HepG2 (cell line): ENCODE measurements at regions not wholly inside any gene's neighbourhood (a gene's known extent, or its start where the extent isn't known, plus 50 kb on each side); places are given as distances from the start of the nearest gene placed in this dataset.
A peak's percentile ranks its signal among the peaks of the same experiment; 100 is the strongest.

Experiments used
- ATAC-seq: fragments of 200-7000 bp; cut with Tn5 transposase; 3 replicates; pipeline ENCODE4 v1.9.1; 2020; ENCODE audit warnings: mild to moderate bottlenecking, moderate library complexity
- BruUV-seq: library from RNA; stranded (reverse); fragments of 400-500 nt; replicated peaks from 2 replicates; lab custom pipeline; 2021; lab: Mats Ljungman, UMichigan
- CTCF ChIA-PET: fragments of 300-600 bp; formaldehyde crosslinking; extraction: SDS; loops from one replicate; lab custom pipeline; 2021; ENCODE audit warnings: low total read pairs, inconsistent platforms, low intra/inter-chr PET ratio; lab: Yijun Ruan, JAX
- POLR2A ChIA-PET: fragments of 350-600 bp; sonication (Branson Sonifier 250); formaldehyde crosslinking; loops from one replicate; lab custom pipeline; 2020; ENCODE audit warnings: antibody characterized with exemption, inconsistent platforms; lab: Yijun Ruan, JAX
- DNase-seq: peaks from one replicate; pipeline ENCODE4 v3.0.0-alpha.2; 2015; ENCODE audit warnings: low spot score
- FAIRE-seq: peaks from 3 replicates; lab custom pipeline; 2011; peaks lifted over from hg19 to GRCh38; lab: Jason Lieb, UNC
- H2AFZ ChIP-seq: one replicate; pipeline ENCODE4 v1.6.1; 2011; ENCODE audit warnings: low read length, inconsistent platforms
- H3K27ac ChIP-seq: fragments of 300-600 bp; 3 replicates; pipeline ENCODE4 v1.8.0; 2011; ENCODE audit warnings: mixed run types, mild to moderate bottlenecking, mixed read lengths, low read length, inconsistent platforms; ENCODE audit not compliant: insufficient read depth; ENCODE audit errors: extremely low read length
- H3K27me3 ChIP-seq, 2 experiments: fragments of 200-600 bp in 1 of 2; 2 replicates in 1 of 2; 3 replicates in 1 of 2; pipeline versions ENCODE4 v1.6.0 to v1.8.0; 2011; ENCODE audit warnings: low read length in 2 of 2, mild to moderate bottlenecking in 2 of 2, moderate library complexity in 2 of 2, inconsistent platforms in 1 of 2; ENCODE audit not compliant: insufficient read depth in 2 of 2, control insufficient read depth in 1 of 2
- H3K36me3 ChIP-seq, 2 experiments: fragments of 200-600 bp in 1 of 2; replicated peaks in 1 of 2; 2 replicates in 1 of 2; 3 replicates in 1 of 2; pipeline versions ENCODE4 v1.5.1 to v1.8.0; 2011; ENCODE audit warnings: low read length in 2 of 2, inconsistent platforms in 1 of 2; ENCODE audit not compliant: insufficient read depth in 2 of 2, control insufficient read depth in 1 of 2
- H3K4me1 ChIP-seq: 2 replicates; pipeline ENCODE4 v1.5.1; 2012; ENCODE audit warnings: low read length, inconsistent platforms; ENCODE audit not compliant: insufficient read depth
- H3K4me2 ChIP-seq: 2 replicates; pipeline ENCODE4 v1.6.0; 2011; ENCODE audit warnings: low read depth, low read length, inconsistent platforms
- H3K4me3 ChIP-seq, 3 experiments: fragments of 200-600 bp in 1 of 3; sonication (generic), shearing (Covaris generic) in 1 of 3; replicated peaks in 1 of 3; 2 replicates each; pipeline ENCODE4 v1.5.1; 2011 to 2016; ENCODE audit warnings: low read length in 3 of 3, inconsistent platforms in 2 of 3, low read depth in 2 of 3, mild to moderate bottlenecking in 2 of 3, control low read depth in 1 of 3, mixed read lengths in 1 of 3; ENCODE audit not compliant: insufficient read depth in 1 of 3
- H3K79me2 ChIP-seq: one replicate; pipeline ENCODE4 v1.6.1; 2011; ENCODE audit warnings: low read length, inconsistent platforms; ENCODE audit not compliant: insufficient read depth
- H3K9ac ChIP-seq: 2 replicates; pipeline ENCODE4 v1.6.0; 2011; ENCODE audit warnings: mild to moderate bottlenecking, low read depth, low read length, inconsistent platforms; ENCODE audit not compliant: insufficient read depth
- H3K9me3 ChIP-seq: 2 replicates; pipeline ENCODE4 v1.5.1; 2012; ENCODE audit warnings: mild to moderate bottlenecking, low read length
- H4K20me1 ChIP-seq: 2 replicates; pipeline ENCODE4 v1.6.0; 2011; ENCODE audit warnings: inconsistent platforms, mild to moderate bottlenecking, low read length, moderate library complexity; ENCODE audit not compliant: insufficient read depth
- FOXA3 ChIP-seq: IDR thresholded peaks from 2 replicates; pipeline ENCODE4 v1.6.1; 2016; ENCODE audit warnings: missing genetic modification reagents, missing compliant biosample characterization
- HMGXB4 ChIP-seq, 2 experiments: sonication (generic) in 1 of 2; formaldehyde crosslinking in 1 of 2; IDR thresholded peaks; 2 replicates each; pipeline versions ENCODE4 v1.4.0 to v1.6.1; 2018 to 2020; ENCODE audit warnings: missing genetic modification reagents in 2 of 2, borderline replicate concordance in 1 of 2, low read depth in 1 of 2, mild to moderate bottlenecking in 1 of 2, missing biosample characterization in 1 of 2
- NAIF1 ChIP-seq: sonication (generic); formaldehyde crosslinking; IDR thresholded peaks from 2 replicates; pipeline ENCODE4 v1.5.0; 2020; ENCODE audit warnings: mild to moderate bottlenecking, missing genetic modification reagents, borderline replicate concordance
- NR0B2 ChIP-seq: sonication (generic); formaldehyde crosslinking; IDR thresholded peaks from 2 replicates; pipeline ENCODE4 v1.4.0; 2020; ENCODE audit warnings: mild to moderate bottlenecking, missing genetic modification reagents
- POLR2AphosphoS2 ChIP-seq: IDR thresholded peaks from 2 replicates; pipeline ENCODE4 v1.6.1; 2011; ENCODE audit warnings: low read depth, low read length, improper control_type of control experiment
- UBTF ChIP-seq: sonication (generic); formaldehyde crosslinking; IDR thresholded peaks from 2 replicates; pipeline ENCODE4 v1.4.0; 2020; ENCODE audit warnings: mild to moderate bottlenecking, missing genetic modification reagents
- ZBTB2 ChIP-seq: sonication (generic); formaldehyde crosslinking; IDR thresholded peaks from 2 replicates; pipeline ENCODE4 v1.8.0; 2022; ENCODE audit warnings: low read depth, missing genetic modification reagents
- ZMYM4 ChIP-seq: sonication (generic); formaldehyde crosslinking; IDR thresholded peaks from 2 replicates; pipeline ENCODE4 v1.8.1; 2023; ENCODE audit warnings: mild to moderate bottlenecking, missing genetic modification reagents
- ZNF230 ChIP-seq: sonication (generic); formaldehyde crosslinking; IDR thresholded peaks from 2 replicates; pipeline ENCODE4 v1.4.0; 2020; ENCODE audit warnings: mild to moderate bottlenecking, missing genetic modification reagents
- ZNF274 ChIP-seq: sonication (generic); formaldehyde crosslinking; IDR thresholded peaks from 2 replicates; pipeline ENCODE4 v1.5.1; 2020; ENCODE audit warnings: mild to moderate bottlenecking, missing genetic modification reagents
- ZNF512 ChIP-seq: sonication (generic); formaldehyde crosslinking; IDR thresholded peaks from 2 replicates; pipeline ENCODE4 v1.4.0; 2020; ENCODE audit warnings: mild to moderate bottlenecking, missing genetic modification reagents
- ZNF598 ChIP-seq: sonication (generic); formaldehyde crosslinking; IDR thresholded peaks from 2 replicates; pipeline ENCODE4 v1.5.1; 2020; ENCODE audit warnings: mild to moderate bottlenecking, missing genetic modification reagents, borderline replicate concordance
- ZNF652 ChIP-seq: IDR thresholded peaks from 2 replicates; pipeline ENCODE4 v1.6.1; 2016; ENCODE audit warnings: low read depth, borderline replicate concordance
- WGBS: methylation state at CpG from one replicate; pipeline ENCODE4 v1.1.6; 2017; ENCODE audit warnings: low lambda C conversion rate; 5-methylcytosine and 5-hydroxymethylcytosine counted together
- in situ Hi-C: cut with HindIII; loops from 2 replicates; pipeline ENCODE4 v1.10.0; 2017; ENCODE audit warnings: low pct_unique_long_range_greater_than_20kb; ENCODE audit not compliant: extremely low pct_ligation_motif_present
- intact Hi-C: fragments of 100-400 bp; cut with micrococcal nuclease; formaldehyde crosslinking; loops from one replicate; pipeline ENCODE4 v1.10.0; 2022; ENCODE audit not compliant: unreplicated experiment

- Histone ChIP-seq H3K79me2 (no peaks in the 10 kb centered on the region), H3K36me3 (no peaks in the 10 kb centered on the region), H4K20me1 (no peaks in the 10 kb centered on the region), H3K4me2 (peak overlapping the region; percentile 73), H3K9me3 (no peaks in the 10 kb centered on the region), H2AFZ (no peak overlapping the region), H3K27ac (no peak overlapping the region), H3K4me1 (peaks cover 34% of the 10 kb centered on the region), H3K9ac (no peak overlapping the region), H3K4me3 (peak overlapping the region in 1 of 3 experiments; percentile 56; a peak in 1 of 6 replicates), H3K27me3 (0 out of 5 replicates have a peak, but pooled peaks cover 1 to 6% of the 10 kb centered on the region in 2 experiments)
- WGBS: 34% methylated on average over 15 of the region's 15 CpGs
- in situ Hi-C loops: no loop called here
- TF ChIP-seq NR0B2 (CRISPR knock-in tag): 0 out of 2 replicates have a peak, but pooled peaks have one; percentile 4
- TF ChIP-seq POLR2AphosphoS2: no peak
- 0 out of 2 replicates have a peak, but pooled peaks have one; percentile 4 for TF ChIP-seq FOXA3 (CRISPR knock-in tag)
- 0 out of 2 replicates have a peak, but pooled peaks have one; percentile 35 for TF ChIP-seq ZNF512 (CRISPR knock-in tag)
- TF ChIP-seq ZNF652 (CRISPR knock-in tag): no peak
- 0 out of 4 replicates have a peak, but pooled peaks of 1 of the 2 experiments have one; percentile 3 for TF ChIP-seq HMGXB4 (CRISPR knock-in tag; IDR thresholded peaks at IDR 0.05; ENCODE audit: borderline replicate concordance in 1 of 2, low read depth in 1 of 2)
- TF ChIP-seq ZNF274 (CRISPR knock-in tag): 0 out of 2 replicates have a peak, but pooled peaks have one; percentile 2
- 0 out of 2 replicates have a peak, but pooled peaks have one; percentile 25 for TF ChIP-seq ZBTB2
- TF ChIP-seq ZMYM4 (CRISPR knock-in tag): peak; percentile 6; the same call in 1 of the 2 replicates
- peak; percentile 5; the same call in 1 of the 2 replicates for TF ChIP-seq ZNF598 (CRISPR knock-in tag)
- no peak for TF ChIP-seq ZNF230 (CRISPR knock-in tag)
- TF ChIP-seq UBTF (CRISPR knock-in tag): 0 out of 2 replicates have a peak, but pooled peaks have one; percentile 11
- no peak for TF ChIP-seq NAIF1 (CRISPR knock-in tag)
- ATAC-seq: no peak
- FAIRE-seq: no peak
- ChIA-PET POLR2A (no interaction called here), CTCF (interaction anchor here (1.2 kb wide), 1 partner anchor 74 kb away, joined by 3 read pairs; no protein-coding TSS in a partner anchor)
- DNase-seq: no peak
- BruUV-seq: no TSS peak
- intact Hi-C loops: loop anchor here (2.0 to 10.0 kb wide), 2 partner anchors 14 to 50 kb away; no protein-coding TSS in a partner anchor
Observed at GRCh38 chr17:37844977-37845293, 79.3 kb upstream of the TBC1D3K start.
